Left cardiac atrium (tissue), 4 donors: ENCODE measurements at regions not wholly inside any gene's neighbourhood (a gene's known extent, or its start where the extent isn't known, plus 50 kb on each side); places are given as distances from the start of the nearest gene placed in this dataset.
"Not testable (repeated sequence)": the region's sequence is repeated elsewhere in the genome, so short reads cannot be mapped to it uniquely, and the experiment has no call there.

Experiments
- ATAC-seq, 2 donors: fragments of 200-7000 bp; cut with Tn5 transposase; one replicate each; pipeline ENCODE4 v1.9.1; 2020; ENCODE audit warnings: mild to moderate bottlenecking in 2 of 2, moderate library complexity in 2 of 2
- DNase-seq: peaks from one replicate; pipeline ENCODE4 v3.0.0-alpha.2; 2020
- intact Hi-C, 2 donors: fragments of 100-400 bp; cut with DNase I; formaldehyde crosslinking; loops; one replicate each; pipeline versions ENCODE4 v1.14.1 to v1.15.1; 2022 to 2023
- donor health status: DM: no; HTN: yes; CAD: no.
- donor health status: DM: no; HTN: yes; CAD: no; lungs with severe emphysema.
- donor health status: DM: yes; HTN: yes; CAD: no.
- donor health status: Dilated cardiomyopathy.

GRCh38 chr21:35198565-35198964, 149.5 kb upstream of the RUNX1 start:
- intact Hi-C loops = no loop called here
- DNase-seq = no peak
- no peak for ATAC-seq

- intact Hi-C loops = no loop called here
- ATAC-seq (peak; percentile 65 to 87), DNase-seq (no peak)
Observed at GRCh38 chr21:35197992-35198431, 148.9 kb upstream of the RUNX1 start.

GRCh38 chr21:35197191-35197590, 148.1 kb upstream of the RUNX1 start:
- ATAC-seq = no peak
- no peak for DNase-seq
- intact Hi-C loops = no loop called here

- intact Hi-C loops = no loop called here
- no peak for ATAC-seq
- no peak for DNase-seq
Observed at GRCh38 chr21:35196128-35196527, 147.0 kb upstream of the RUNX1 start.

- ATAC-seq (no peak), DNase-seq (no peak)
- intact Hi-C loops = no loop called here
Observed at GRCh38 chr21:35195232-35195631, 146.1 kb upstream of the RUNX1 start.

- no peak for ATAC-seq
Observed at GRCh38 chr21:35191754-35192153, 142.7 kb upstream of the RUNX1 start.

GRCh38 chr21:35191128-35191527, 142.0 kb upstream of the RUNX1 start:
- DNase-seq = no peak
- intact Hi-C loops = no loop called here
- ATAC-seq = no peak

More at GRCh38 chr21:35191754-35192153, 142.7 kb upstream of the RUNX1 start:
- intact Hi-C loops = no loop called here
- DNase-seq = no peak

- intact Hi-C loops = no loop called here
- ATAC-seq (peak in 1 of 2 donors; percentile 80), DNase-seq (no peak)
Observed at GRCh38 chr21:35190201-35190701, 141.1 kb upstream of the RUNX1 start.

GRCh38 chr21:35189077-35189863, 140.2 kb upstream of the RUNX1 start:
- DNase-seq = no peak
- ATAC-seq = peak; percentile 12 to 90
- intact Hi-C loops = loop anchor here in 1 of 2 donors (10.0 kb wide), 1 partner anchor 74 kb away; no protein-coding TSS in a partner anchor

GRCh38 chr21:35183389-35183788, 134.3 kb upstream of the RUNX1 start:
- intact Hi-C loops = loop anchor here in 1 of 2 donors (10.0 kb wide), 1 partner anchor 69 kb away; no protein-coding TSS in a partner anchor
- DNase-seq, ATAC-seq: not testable (repeated sequence)

- intact Hi-C loops = loop anchor here in 1 of 2 donors (10.0 kb wide), 1 partner anchor 65 kb away; no protein-coding TSS in a partner anchor
- ATAC-seq = peak in 1 of 2 donors; percentile 38
- no peak for DNase-seq
Observed at GRCh38 chr21:35179990-35180540, 131.0 kb upstream of the RUNX1 start.

- intact Hi-C loops = no loop called here
- no peak for DNase-seq
- no peak for ATAC-seq
Observed at GRCh38 chr21:35178827-35179226, 129.7 kb upstream of the RUNX1 start.

- intact Hi-C loops = no loop called here
- ATAC-seq = no peak
- no peak for DNase-seq
Observed at GRCh38 chr21:35178098-35178497, 129.0 kb upstream of the RUNX1 start.

GRCh38 chr21:35172231-35172630, 123.1 kb upstream of the RUNX1 start:
- intact Hi-C loops = no loop called here
- no peak for ATAC-seq
- no peak for DNase-seq

GRCh38 chr21:35171385-35171784, 122.3 kb upstream of the RUNX1 start:
- DNase-seq = no peak
- ATAC-seq = no peak
- intact Hi-C loops = no loop called here

GRCh38 chr21:35170818-35171217, 121.7 kb upstream of the RUNX1 start:
- DNase-seq (no peak), ATAC-seq (no peak)
- intact Hi-C loops = no loop called here

GRCh38 chr21:35170244-35170643, 121.1 kb upstream of the RUNX1 start:
- ATAC-seq (no peak), DNase-seq (no peak)
- intact Hi-C loops = no loop called here

- ATAC-seq = no peak
- no peak for DNase-seq
- intact Hi-C loops = no loop called here
Observed at GRCh38 chr21:35169574-35169973, 120.5 kb upstream of the RUNX1 start.

GRCh38 chr21:35168735-35169134, 119.6 kb upstream of the RUNX1 start:
- ATAC-seq (peak; percentile 34 to 84), DNase-seq (no peak)
- intact Hi-C loops = no loop called here

- no peak for ATAC-seq
- intact Hi-C loops = no loop called here
- DNase-seq = no peak
Observed at GRCh38 chr21:35164971-35165483, 115.9 kb upstream of the RUNX1 start.
